ENCODE measurements at regions not wholly inside any gene's neighbourhood (a gene's known extent, or its start where the extent isn't known, plus 50 kb on each side); places are given as distances from the start of the nearest gene placed in this dataset.

- no peak for DNase-seq
These were observed 192.1 kb upstream of the MGMT start for GRCh38 chr10:129274748-129275474.

- DNase-seq, result no peak
These were observed 191.2 kb upstream of the MGMT start for GRCh38 chr10:129275886-129276285.

GRCh38 chr10:129277084-129277483 is 190.0 kb upstream of the MGMT start:
- DNase-seq, result no peak

GRCh38 chr10:129277841-129278240 is 189.2 kb upstream of the MGMT start:
- DNase-seq, result no peak

GRCh38 chr10:129278686-129279085 is 188.4 kb upstream of the MGMT start:
- DNase-seq, result no peak

GRCh38 chr10:129279446-129280154 is 187.4 kb upstream of the MGMT start:
- no peak for DNase-seq

- no peak for DNase-seq
These were observed 186.9 kb upstream of the MGMT start for GRCh38 chr10:129280155-129280502.

- no peak for DNase-seq
These were observed 186.0 kb upstream of the MGMT start for GRCh38 chr10:129280908-129281586.

GRCh38 chr10:129285459-129285858 is 181.6 kb upstream of the MGMT start:
- no peak for DNase-seq

GRCh38 chr10:129288999-129289584 is 177.9 kb upstream of the MGMT start:
- DNase-seq, result no peak

- no peak for DNase-seq
These were observed 172.9 kb upstream of the MGMT start for GRCh38 chr10:129293991-129294700.

GRCh38 chr10:129294944-129295343 is 172.1 kb upstream of the MGMT start:
- no peak for DNase-seq

- no peak for DNase-seq
These were observed 162.0 kb upstream of the MGMT start for GRCh38 chr10:129305046-129305445.

GRCh38 chr10:129307141-129307540 is 159.9 kb upstream of the MGMT start:
- DNase-seq, result no peak

GRCh38 chr10:129308953-129309564 is 158.0 kb upstream of the MGMT start:
- no peak for DNase-seq

- DNase-seq, result no peak
These were observed 157.5 kb upstream of the MGMT start for GRCh38 chr10:129309565-129309964.

GRCh38 chr10:129310881-129311280 is 156.2 kb upstream of the MGMT start:
- no peak for DNase-seq

GRCh38 chr10:129319934-129320333 is 147.1 kb upstream of the MGMT start:
- DNase-seq, result no peak

- no peak for DNase-seq
These were observed 146.7 kb upstream of the MGMT start for GRCh38 chr10:129320340-129320739.

GRCh38 chr10:129321727-129322126 is 145.3 kb upstream of the MGMT start:
- no peak for DNase-seq

- no peak for DNase-seq
These were observed 143.9 kb upstream of the MGMT start for GRCh38 chr10:129322933-129323820.

- DNase-seq, result no peak
These were observed 143.2 kb upstream of the MGMT start for GRCh38 chr10:129323879-129324278.
